GM21619 (cell line): ENCODE measurements at regions not wholly inside any gene's neighbourhood (a gene's known extent, or its start where the extent isn't known, plus 50 kb on each side); places are given as distances from the start of the nearest gene placed in this dataset.
"Not testable (repeated sequence)": the region's sequence is repeated elsewhere in the genome, so short reads cannot be mapped to it uniquely, and the experiment has no call there.

Source experiments
- ATAC-seq: cut with Tn5 transposase; IDR thresholded peaks from one replicate; pipeline ENCODE4 v1.9.1; 2021; ENCODE audit not compliant: unreplicated experiment

GRCh38 chr14:105941226-105942166, 415.1 kb downstream of the TMEM121 start:
- no peak for ATAC-seq

- ATAC-seq: not testable (repeated sequence)
Observed at GRCh38 chr14:105942725-105943124, 416.3 kb downstream of the TMEM121 start.

GRCh38 chr14:105943973-105944602, 417.7 kb downstream of the TMEM121 start:
- ATAC-seq: no peak

GRCh38 chr14:105944632-105945610, 418.5 kb downstream of the TMEM121 start:
- no peak for ATAC-seq

- no peak for ATAC-seq
Observed at GRCh38 chr14:105945896-105946295, 419.5 kb downstream of the TMEM121 start.

- no peak for ATAC-seq
Observed at GRCh38 chr14:105947599-105947998, 421.2 kb downstream of the TMEM121 start.

GRCh38 chr14:105948955-105949354, 422.6 kb downstream of the TMEM121 start:
- not testable (repeated sequence) for ATAC-seq

GRCh38 chr14:105950364-105950892, 424.0 kb downstream of the TMEM121 start:
- ATAC-seq: not testable (repeated sequence)

- no peak for ATAC-seq
Observed at GRCh38 chr14:105951399-105951798, 425.0 kb downstream of the TMEM121 start.

- no peak for ATAC-seq
Observed at GRCh38 chr14:105952222-105952621, 425.8 kb downstream of the TMEM121 start.

GRCh38 chr14:105952826-105953225, 426.4 kb downstream of the TMEM121 start:
- ATAC-seq: no peak

GRCh38 chr14:105961625-105962024, 435.2 kb downstream of the TMEM121 start:
- ATAC-seq: not testable (repeated sequence)

GRCh38 chr14:105962532-105962931, 436.1 kb downstream of the TMEM121 start:
- no peak for ATAC-seq

- no peak for ATAC-seq
Observed at GRCh38 chr14:105968291-105968690, 441.9 kb downstream of the TMEM121 start.

GRCh38 chr14:105969026-105969425, 442.6 kb downstream of the TMEM121 start:
- not testable (repeated sequence) for ATAC-seq

- not testable (repeated sequence) for ATAC-seq
Observed at GRCh38 chr14:105970821-105971220, 444.4 kb downstream of the TMEM121 start.

GRCh38 chr14:105971593-105972500, 445.5 kb downstream of the TMEM121 start:
- ATAC-seq: no peak

- no peak for ATAC-seq
Observed at GRCh38 chr14:105974902-105975301, 448.5 kb downstream of the TMEM121 start.

- no peak for ATAC-seq
Observed at GRCh38 chr14:105978618-105979295, 452.4 kb downstream of the TMEM121 start.
